Endodermal cell (in vitro differentiated cells): ENCODE measurements at regions not wholly inside any gene's neighbourhood (a gene's known extent, or its start where the extent isn't known, plus 50 kb on each side); places are given as distances from the start of the nearest gene placed in this dataset.

Source experiments
- DNase-seq: peaks from one replicate; pipeline ENCODE4 v3.0.0-alpha.2; 2017
- H3K27ac ChIP-seq: 2 replicates; pipeline ENCODE4 v1.5.1; 2013; ENCODE audit warnings: mild to moderate bottlenecking, low read depth, low read length, moderate library complexity
- H3K27me3 ChIP-seq: 2 replicates; pipeline ENCODE4 v1.6.1; 2013; ENCODE audit warnings: mild to moderate bottlenecking, low read length, moderate library complexity; ENCODE audit not compliant: insufficient read depth, control insufficient read depth, poor library complexity, severe bottlenecking
- H3K36me3 ChIP-seq: 2 replicates; pipeline ENCODE4 v1.7.0; 2013; ENCODE audit warnings: mild to moderate bottlenecking, low read length, moderate library complexity; ENCODE audit not compliant: control insufficient read depth, insufficient read depth
- H3K4me1 ChIP-seq: one replicate; pipeline ENCODE4 v1.7.0; 2013; ENCODE audit warnings: low read length; ENCODE audit not compliant: control insufficient read depth, insufficient read depth
- H3K4me3 ChIP-seq: 2 replicates; pipeline ENCODE4 v1.5.1; 2013; ENCODE audit warnings: mild to moderate bottlenecking, low read length, moderate library complexity
- H3K9ac ChIP-seq: 2 replicates; pipeline ENCODE4 v1.6.1; 2013; ENCODE audit warnings: mild to moderate bottlenecking, low read length, moderate library complexity; ENCODE audit not compliant: poor library complexity, severe bottlenecking; ENCODE audit errors: extremely low read depth
- H3K9me3 ChIP-seq: 2 replicates; pipeline ENCODE4 v1.6.1; 2013; ENCODE audit warnings: mild to moderate bottlenecking, low read length, moderate library complexity; ENCODE audit not compliant: control insufficient read depth
- H3K27ac Mint-ChIP-seq: 2 replicates; pipeline ENCODE4 v1.8.0; 2020; ENCODE audit warnings: mixed read lengths
- H3K27me3 Mint-ChIP-seq: 2 replicates; pipeline ENCODE4 v1.8.0; 2021; ENCODE audit warnings: mild to moderate bottlenecking, mixed read lengths; ENCODE audit not compliant: insufficient read depth
- H3K36me3 Mint-ChIP-seq: 2 replicates; pipeline ENCODE4 v1.8.0; 2020; ENCODE audit warnings: low read depth, mixed read lengths
- H3K4me1 Mint-ChIP-seq: 2 replicates; pipeline ENCODE4 v1.8.0; 2020; ENCODE audit warnings: mixed read lengths
- H3K4me3 Mint-ChIP-seq: 2 replicates; pipeline ENCODE4 v1.8.0; 2020; ENCODE audit warnings: mild to moderate bottlenecking, moderate library complexity, mixed read lengths
- H3K9me3 Mint-ChIP-seq: 2 replicates; pipeline ENCODE4 v1.8.0; 2020; ENCODE audit warnings: mild to moderate bottlenecking, mixed read lengths
- WGBS, 2 experiments: methylation state at CpG; one replicate each; pipeline versions ENCODE4 v1.1.5 to v1.1.7; 2013; ENCODE audit warnings: missing lambda C conversion rate in 2 of 2, mixed read lengths in 1 of 2; ENCODE audit not compliant: insufficient coverage in 1 of 2, insufficient read length in 1 of 2; 5-methylcytosine and 5-hydroxymethylcytosine counted together
- TF ChIP-seq, protein P1 (sequence below): fragments of 200-600 bp; sonication (generic); conservative IDR thresholded peaks from 2 replicates; pipeline ENCODE4 v1.5.0; 2021; ENCODE audit warnings: antibody characterized with exemption, mild to moderate bottlenecking

DNA sequence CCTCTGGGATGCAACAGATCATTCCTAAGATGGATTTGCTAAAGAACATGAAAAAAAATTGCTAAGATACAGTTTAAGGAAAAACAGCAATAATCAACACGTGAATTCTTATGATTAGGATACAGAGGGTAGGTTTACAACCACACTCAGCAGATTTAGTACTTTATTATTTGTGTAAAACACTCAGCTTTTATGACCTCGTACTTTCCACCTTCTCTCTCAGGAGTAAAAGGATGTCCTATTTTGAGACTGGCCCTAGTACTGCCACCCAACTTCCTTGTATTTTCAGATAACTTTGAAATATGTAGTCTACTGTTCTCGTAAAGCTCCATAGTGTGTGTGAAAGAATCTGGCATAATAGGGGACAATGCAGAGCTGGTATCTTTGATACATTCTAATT lies 186.1 kb downstream of the ARL4A start:
- Histone ChIP-seq H3K4me1 (no peaks in the 10 kb centered on the region), H3K27me3 (no peaks in the 10 kb centered on the region), H3K27ac (no peak overlapping the region), H3K4me3 (no peak overlapping the region), H3K36me3 (no peaks in the 10 kb centered on the region), H3K9ac (no peak overlapping the region), H3K9me3 (no peaks in the 10 kb centered on the region)
- WGBS, 2 experiments: 85 to 100% methylated on average over 1 to 3 of the region's 3 CpGs
- Mint-ChIP-seq H3K27me3 (no peaks in the 10 kb centered on the region), H3K27ac (no peak overlapping the region), H3K4me1 (no peaks in the 10 kb centered on the region), H3K9me3 (no peaks in the 10 kb centered on the region), H3K4me3 (no peak overlapping the region), H3K36me3 (no peaks in the 10 kb centered on the region)
- TF ChIP-seq, protein P1, sequence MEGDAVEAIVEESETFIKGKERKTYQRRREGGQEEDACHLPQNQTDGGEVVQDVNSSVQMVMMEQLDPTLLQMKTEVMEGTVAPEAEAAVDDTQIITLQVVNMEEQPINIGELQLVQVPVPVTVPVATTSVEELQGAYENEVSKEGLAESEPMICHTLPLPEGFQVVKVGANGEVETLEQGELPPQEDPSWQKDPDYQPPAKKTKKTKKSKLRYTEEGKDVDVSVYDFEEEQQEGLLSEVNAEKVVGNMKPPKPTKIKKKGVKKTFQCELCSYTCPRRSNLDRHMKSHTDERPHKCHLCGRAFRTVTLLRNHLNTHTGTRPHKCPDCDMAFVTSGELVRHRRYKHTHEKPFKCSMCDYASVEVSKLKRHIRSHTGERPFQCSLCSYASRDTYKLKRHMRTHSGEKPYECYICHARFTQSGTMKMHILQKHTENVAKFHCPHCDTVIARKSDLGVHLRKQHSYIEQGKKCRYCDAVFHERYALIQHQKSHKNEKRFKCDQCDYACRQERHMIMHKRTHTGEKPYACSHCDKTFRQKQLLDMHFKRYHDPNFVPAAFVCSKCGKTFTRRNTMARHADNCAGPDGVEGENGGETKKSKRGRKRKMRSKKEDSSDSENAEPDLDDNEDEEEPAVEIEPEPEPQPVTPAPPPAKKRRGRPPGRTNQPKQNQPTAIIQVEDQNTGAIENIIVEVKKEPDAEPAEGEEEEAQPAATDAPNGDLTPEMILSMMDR: no peak
- no peak for DNase-seq

DNA sequence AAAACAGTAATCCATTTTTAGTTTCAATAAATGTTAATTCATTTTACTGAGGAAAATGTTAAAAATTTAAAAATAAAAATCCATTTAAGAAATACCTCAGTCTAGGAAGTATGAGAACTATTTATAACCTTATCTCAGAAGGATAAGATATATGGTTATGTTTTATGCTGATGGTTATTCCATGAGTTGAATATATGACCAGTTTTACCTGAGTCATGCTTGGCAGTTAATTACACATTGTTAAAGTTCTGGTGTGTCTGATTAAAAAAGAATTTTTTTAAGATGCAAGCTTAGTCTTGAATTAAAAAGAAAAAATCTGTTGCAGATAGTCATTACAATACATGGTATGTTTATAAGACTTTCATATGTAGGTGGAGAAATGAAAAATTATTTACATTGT lies 191.7 kb downstream of the ARL4A start:
- H3K4me3 Mint-ChIP-seq: no peak overlapping the region
- Histone ChIP-seq H3K27ac (no peak overlapping the region), H3K9me3 (no peaks in the 10 kb centered on the region), H3K4me1 (no peaks in the 10 kb centered on the region), H3K36me3 (no peaks in the 10 kb centered on the region), H3K27me3 (no peaks in the 10 kb centered on the region), H3K4me3 (no peak overlapping the region), H3K9ac (no peak overlapping the region)
- DNase-seq: no peak
- no peaks in the 10 kb centered on the region for H3K36me3 Mint-ChIP-seq
- no peaks in the 10 kb centered on the region for H3K27me3 Mint-ChIP-seq
- no peak overlapping the region for H3K27ac Mint-ChIP-seq
- H3K9me3 Mint-ChIP-seq: no peaks in the 10 kb centered on the region
- TF ChIP-seq, protein P1: no peak
- H3K4me1 Mint-ChIP-seq: no peaks in the 10 kb centered on the region

DNA sequence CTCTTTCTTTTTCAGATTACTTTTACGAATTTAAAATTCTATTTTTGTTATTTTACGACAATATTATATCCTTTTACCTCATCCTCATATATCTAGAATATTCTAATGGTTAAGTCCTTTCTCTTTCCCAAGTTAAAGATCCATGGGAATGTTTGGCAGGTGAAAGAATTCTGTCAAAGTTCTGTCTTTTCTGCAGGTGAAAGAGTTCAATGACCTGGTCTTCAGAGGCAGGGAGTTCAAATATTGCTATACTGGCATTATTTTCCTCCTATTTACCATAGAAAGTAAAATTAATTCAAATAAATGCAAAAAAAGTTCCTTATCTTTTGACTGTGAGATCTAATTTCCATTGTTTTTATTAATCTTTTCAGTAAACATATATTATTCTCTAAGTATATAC lies 194.3 kb downstream of the ARL4A start:
- no peaks in the 10 kb centered on the region for H3K4me1 Mint-ChIP-seq
- WGBS, 2 experiments: 80% methylated on average over 1 to 2 of the region's 2 CpGs
- no peaks in the 10 kb centered on the region for H3K27me3 Mint-ChIP-seq
- Histone ChIP-seq H3K27ac (no peak overlapping the region), H3K36me3 (no peaks in the 10 kb centered on the region), H3K9me3 (no peaks in the 10 kb centered on the region), H3K4me3 (no peak overlapping the region), H3K4me1 (no peaks in the 10 kb centered on the region), H3K9ac (no peak overlapping the region), H3K27me3 (no peaks in the 10 kb centered on the region)
- TF ChIP-seq, protein P1: no peak
- H3K36me3 Mint-ChIP-seq: no peaks in the 10 kb centered on the region
- no peak overlapping the region for H3K27ac Mint-ChIP-seq
- no peak overlapping the region for H3K4me3 Mint-ChIP-seq
- H3K9me3 Mint-ChIP-seq: no peaks in the 10 kb centered on the region
- DNase-seq: no peak
